Naive thymus-derived CD4-positive, alpha-beta T cell (primary cell): ENCODE measurements at regions not wholly inside any gene's neighbourhood (a gene's known extent, or its start where the extent isn't known, plus 50 kb on each side); places are given as distances from the start of the nearest gene placed in this dataset.

Experiments
- ATAC-seq: fragments of 150-1000 bp; cut with Tn5 transposase; 2 replicates; pipeline ENCODE4 v1.10.0; 2021; ENCODE audit warnings: mild to moderate bottlenecking, moderate library complexity
- CTCF ChIA-PET: fragments of 350-600 bp; sonication (Branson Sonifier 250); formaldehyde crosslinking; loops from one replicate; lab custom pipeline; 2021; ENCODE audit warnings: antibody characterized with exemption; lab: Charles Lee
- POLR2A ChIA-PET: fragments of 350-600 bp; sonication (Branson Sonifier 250); formaldehyde crosslinking; loops from one replicate; lab custom pipeline; 2021; ENCODE audit warnings: antibody characterized with exemption, inconsistent platforms; lab: Charles Lee
- DNase-seq, 9 donors: peaks; one replicate each; pipeline versions ENCODE4 v3.0.0 to v3.0.0-alpha.2; 2020 to 2022; ENCODE audit warnings: mixed read lengths in 1 of 9
- H3K27ac ChIP-seq: one replicate; pipeline ENCODE4 v1.7.0; 2013; ENCODE audit warnings: mild to moderate bottlenecking, low read depth, low read length, moderate library complexity
- H3K27me3 ChIP-seq, 2 donors: one replicate each; pipeline ENCODE4 v1.7.0; 2013; ENCODE audit warnings: low read length in 2 of 2, mild to moderate bottlenecking in 2 of 2, moderate library complexity in 2 of 2; ENCODE audit not compliant: control insufficient read depth in 2 of 2, insufficient read depth in 2 of 2
- H3K36me3 ChIP-seq, 3 experiments: 1 replicate in 2 of 3; 2 replicates in 1 of 3; pipeline ENCODE4 v1.7.0; 2013; ENCODE audit warnings: low read length in 3 of 3, mild to moderate bottlenecking in 3 of 3, moderate library complexity in 1 of 3; ENCODE audit not compliant: insufficient read depth in 3 of 3, control insufficient read depth in 2 of 3
- H3K4me1 ChIP-seq, 2 donors: one replicate each; pipeline ENCODE4 v1.7.0; 2013; ENCODE audit warnings: low read length in 2 of 2, mild to moderate bottlenecking in 2 of 2, moderate library complexity in 1 of 2; ENCODE audit not compliant: control insufficient read depth in 2 of 2, insufficient read depth in 2 of 2
- H3K4me3 ChIP-seq: 2 replicates; pipeline ENCODE4 v1.7.0; 2013; ENCODE audit warnings: mild to moderate bottlenecking, low read length
- H3K9me3 ChIP-seq, 3 experiments: 1 replicate in 2 of 3; 2 replicates in 1 of 3; pipeline ENCODE4 v1.7.0; 2013; ENCODE audit warnings: low read length in 3 of 3; ENCODE audit not compliant: control insufficient read depth in 2 of 3
- H3K27ac Mint-ChIP-seq, 9 donors: one replicate each; pipeline ENCODE4 v1.8.0; 2020 to 2022; ENCODE audit warnings: mixed read lengths in 9 of 9, mild to moderate bottlenecking in 8 of 9, moderate library complexity in 5 of 9, inconsistent platforms in 2 of 9
- H3K27me3 Mint-ChIP-seq, 5 donors: one replicate each; pipeline ENCODE4 v1.8.0; 2021 to 2022; ENCODE audit warnings: mixed read lengths in 5 of 5, mild to moderate bottlenecking in 1 of 5
- H3K36me3 Mint-ChIP-seq, 5 donors: one replicate each; pipeline ENCODE4 v1.8.0; 2020 to 2022; ENCODE audit warnings: mixed read lengths in 5 of 5, mild to moderate bottlenecking in 3 of 5, inconsistent platforms in 1 of 5
- H3K4me1 Mint-ChIP-seq, 7 donors: one replicate each; pipeline ENCODE4 v1.8.0; 2020 to 2022; ENCODE audit warnings: mixed read lengths in 7 of 7, mild to moderate bottlenecking in 3 of 7, inconsistent platforms in 1 of 7
- H3K4me3 Mint-ChIP-seq, 10 donors: one replicate each; pipeline ENCODE4 v1.8.0; 2020 to 2022; ENCODE audit warnings: mild to moderate bottlenecking in 10 of 10, mixed read lengths in 10 of 10, moderate library complexity in 6 of 10, inconsistent platforms in 2 of 10
- H3K9me3 Mint-ChIP-seq, 11 donors: one replicate each; pipeline ENCODE4 v1.8.0; 2020 to 2022; ENCODE audit warnings: mixed read lengths in 11 of 11, mild to moderate bottlenecking in 4 of 11, inconsistent platforms in 1 of 11, moderate library complexity in 1 of 11
- intact Hi-C, 2 donors: fragments of 100-400 bp; cut with micrococcal nuclease; formaldehyde crosslinking; loops; one replicate each; pipeline ENCODE4 v1.15.1; 2023

GRCh38 chr7:25321424-25321823 is 93.1 kb upstream of the NPVF start:
- ATAC-seq = no peak
- H3K36me3 ChIP-seq = no peaks in the 10 kb centered on the region
- H3K4me1 Mint-ChIP-seq = peaks cover 0 to 7% (median 0%) of the 10 kb centered on the region in 7 donors
- no peaks in the 10 kb centered on the region for H3K4me1 ChIP-seq
- ChIA-PET CTCF (no interaction called here), POLR2A (no interaction called here)
- no peaks in the 10 kb centered on the region for H3K9me3 ChIP-seq
- H3K27me3 Mint-ChIP-seq = peaks cover 7 to 18% (median 10%) of the 10 kb centered on the region in 5 donors
- H3K4me3 ChIP-seq = no peak overlapping the region
- peaks cover 0 to 3% (median 0%) of the 10 kb centered on the region in 11 donors for H3K9me3 Mint-ChIP-seq
- no peaks in the 10 kb centered on the region for H3K36me3 Mint-ChIP-seq
- H3K4me3 Mint-ChIP-seq = no peak overlapping the region
- no peak overlapping the region for H3K27ac ChIP-seq
- no peak overlapping the region for H3K27ac Mint-ChIP-seq
- intact Hi-C loops = no loop called here
- H3K27me3 ChIP-seq = no peaks in the 10 kb centered on the region
- no peak for DNase-seq

DNA sequence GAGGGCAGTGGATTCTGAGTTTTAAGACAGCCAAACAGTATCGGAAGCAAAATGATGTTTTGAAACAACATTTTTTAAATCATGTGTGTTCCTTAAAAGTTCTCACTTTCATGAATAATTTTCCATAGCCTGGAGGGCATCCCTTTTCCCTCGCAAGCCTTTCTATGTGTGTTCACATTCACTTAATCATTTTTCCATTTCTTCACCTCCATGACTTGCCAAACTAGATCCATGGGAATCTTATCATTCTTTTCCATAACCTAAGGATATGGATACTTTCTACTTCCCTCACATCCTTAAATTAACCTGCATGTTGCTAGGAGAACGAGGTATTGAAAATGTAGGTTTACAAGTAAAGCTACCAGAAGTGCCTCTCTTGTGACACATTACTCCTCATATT is 94.2 kb upstream of the NPVF start:
- intact Hi-C loops = no loop called here
- POLR2A ChIA-PET = no interaction called here

GRCh38 chr7:25325186-25325757 is 97.0 kb upstream of the NPVF start:
- H3K27ac Mint-ChIP-seq = no peak overlapping the region
- Histone ChIP-seq H3K27me3 (no peaks in the 10 kb centered on the region), H3K4me1 (no peaks in the 10 kb centered on the region), H3K36me3 (no peaks in the 10 kb centered on the region), H3K4me3 (no peak overlapping the region), H3K27ac (no peak overlapping the region), H3K9me3 (no peaks in the 10 kb centered on the region)
- no peaks in the 10 kb centered on the region for H3K36me3 Mint-ChIP-seq
- ChIA-PET CTCF (no interaction called here), POLR2A (no interaction called here)
- H3K4me3 Mint-ChIP-seq = no peak overlapping the region
- no peak for ATAC-seq
- peaks cover 0 to 3% (median 0%) of the 10 kb centered on the region in 11 donors for H3K9me3 Mint-ChIP-seq
- H3K4me1 Mint-ChIP-seq = no peaks in the 10 kb centered on the region
- H3K27me3 Mint-ChIP-seq = peaks cover 7 to 15% (median 10%) of the 10 kb centered on the region in 5 donors
- intact Hi-C loops = no loop called here
- DNase-seq = no peak

More for the DNA sequence above, 94.2 kb upstream of the NPVF start:
- no peaks in the 10 kb centered on the region for H3K4me1 ChIP-seq
- H3K27ac ChIP-seq = no peak overlapping the region
- no peak overlapping the region for H3K4me3 ChIP-seq
- no peak for DNase-seq
- H3K36me3 ChIP-seq = no peaks in the 10 kb centered on the region
- Mint-ChIP-seq H3K27me3 (peaks cover 7 to 16% (median 10%) of the 10 kb centered on the region in 5 donors), H3K4me3 (no peak overlapping the region), H3K27ac (no peak overlapping the region), H3K9me3 (peaks cover 0 to 3% (median 0%) of the 10 kb centered on the region in 11 donors), H3K4me1 (peaks cover 0 to 7% (median 0%) of the 10 kb centered on the region in 7 donors), H3K36me3 (no peaks in the 10 kb centered on the region)
- CTCF ChIA-PET = no interaction called here
- ATAC-seq = no peak
- no peaks in the 10 kb centered on the region for H3K27me3 ChIP-seq
- no peaks in the 10 kb centered on the region for H3K9me3 ChIP-seq

- ATAC-seq (no peak), DNase-seq (no peak)
- H3K9me3 Mint-ChIP-seq = peaks cover 0 to 3% (median 0%) of the 10 kb centered on the region in 11 donors
- no peaks in the 10 kb centered on the region for H3K36me3 ChIP-seq
- H3K4me1 ChIP-seq = no peaks in the 10 kb centered on the region
- H3K4me1 Mint-ChIP-seq = no peaks in the 10 kb centered on the region
- POLR2A ChIA-PET = no interaction called here
- H3K27me3 ChIP-seq = no peaks in the 10 kb centered on the region
- H3K9me3 ChIP-seq = no peaks in the 10 kb centered on the region
- no peak overlapping the region for H3K4me3 ChIP-seq
- no peak overlapping the region for H3K27ac Mint-ChIP-seq
- intact Hi-C loops = no loop called here
- CTCF ChIA-PET = no interaction called here
- H3K27ac ChIP-seq = no peak overlapping the region
- H3K4me3 Mint-ChIP-seq = no peak overlapping the region
- H3K27me3 Mint-ChIP-seq = peaks cover 7 to 15% (median 10%) of the 10 kb centered on the region in 5 donors
- no peaks in the 10 kb centered on the region for H3K36me3 Mint-ChIP-seq
Observed at GRCh38 chr7:25326501-25327156, 98.3 kb upstream of the NPVF start.

GRCh38 chr7:25329815-25330214 is 101.5 kb upstream of the NPVF start:
- Histone ChIP-seq H3K4me1 (no peaks in the 10 kb centered on the region), H3K27ac (no peak overlapping the region), H3K27me3 (no peaks in the 10 kb centered on the region), H3K4me3 (no peak overlapping the region), H3K9me3 (no peaks in the 10 kb centered on the region), H3K36me3 (no peaks in the 10 kb centered on the region)
- DNase-seq = no peak
- ChIA-PET POLR2A (no interaction called here), CTCF (no interaction called here)
- no peak for ATAC-seq
- Mint-ChIP-seq H3K36me3 (no peaks in the 10 kb centered on the region), H3K27me3 (peaks cover 0 to 9% (median 5%) of the 10 kb centered on the region in 5 donors), H3K9me3 (peaks cover 0 to 3% (median 0%) of the 10 kb centered on the region in 11 donors), H3K4me1 (no peaks in the 10 kb centered on the region), H3K27ac (no peak overlapping the region), H3K4me3 (no peak overlapping the region)
- intact Hi-C loops = no loop called here

- ChIA-PET POLR2A (no interaction called here), CTCF (interaction anchor here (0.9 kb wide), 1 partner anchor 117 kb away, joined by 3 read pairs; no protein-coding TSS in a partner anchor)
- intact Hi-C loops = no loop called here
- H3K27me3 ChIP-seq = no peaks in the 10 kb centered on the region
- DNase-seq = no peak
- Mint-ChIP-seq H3K27me3 (peaks cover 0 to 8% (median 5%) of the 10 kb centered on the region in 5 donors), H3K9me3 (peaks cover 0 to 5% (median 0%) of the 10 kb centered on the region in 11 donors), H3K4me1 (no peaks in the 10 kb centered on the region), H3K36me3 (no peaks in the 10 kb centered on the region), H3K4me3 (no peak overlapping the region), H3K27ac (no peak overlapping the region)
- H3K4me1 ChIP-seq = no peaks in the 10 kb centered on the region
- H3K36me3 ChIP-seq = no peaks in the 10 kb centered on the region
- ATAC-seq = no peak
- H3K27ac ChIP-seq = no peak overlapping the region
- no peaks in the 10 kb centered on the region for H3K9me3 ChIP-seq
- no peak overlapping the region for H3K4me3 ChIP-seq
Observed at GRCh38 chr7:25333296-25333928, 105.1 kb upstream of the NPVF start.
